ENCODE measurements at regions not wholly inside any gene's neighbourhood (a gene's known extent, or its start where the extent isn't known, plus 50 kb on each side); places are given as distances from the start of the nearest gene placed in this dataset.
"Not testable (repeated sequence)": the region's sequence is repeated elsewhere in the genome, so short reads cannot be mapped to it uniquely, and the experiment has no call there.

- no peak for DNase-seq (ENCODE audit: low read depth)
Measured at GRCh38 chr12:83541446-83541845, 854.7 kb downstream of the TMTC2 start.

- DNase-seq (ENCODE audit: low read depth), result no peak
Measured at GRCh38 chr12:83538361-83538965, 851.8 kb downstream of the TMTC2 start.

- no peak for DNase-seq (ENCODE audit: low read depth)
Measured at GRCh38 chr12:83537428-83538053, 850.8 kb downstream of the TMTC2 start.

- DNase-seq (ENCODE audit: low read depth), result no peak
Measured at GRCh38 chr12:83536496-83536895, 849.8 kb downstream of the TMTC2 start.

- DNase-seq (ENCODE audit: low read depth), result no peak
Measured at GRCh38 chr12:83528571-83528970, 841.9 kb downstream of the TMTC2 start.

- DNase-seq (ENCODE audit: low read depth), result no peak
Measured at GRCh38 chr12:83527810-83528209, 841.1 kb downstream of the TMTC2 start.

- DNase-seq (ENCODE audit: low read depth), result no peak
Measured at GRCh38 chr12:83515306-83516026, 828.8 kb downstream of the TMTC2 start.

- DNase-seq (ENCODE audit: low read depth), result no peak
Measured at GRCh38 chr12:83514372-83514771, 827.7 kb downstream of the TMTC2 start.

- no peak for DNase-seq (ENCODE audit: low read depth)
Measured at GRCh38 chr12:83506841-83507240, 820.1 kb downstream of the TMTC2 start.

GRCh38 chr12:83505586-83505985 lies 818.9 kb downstream of the TMTC2 start:
- no peak for DNase-seq (ENCODE audit: low read depth)

GRCh38 chr12:83499894-83500293 lies 813.2 kb downstream of the TMTC2 start:
- DNase-seq (ENCODE audit: low read depth), result not testable (repeated sequence)

- no peak for DNase-seq (ENCODE audit: low read depth)
Measured at GRCh38 chr12:83477696-83478095, 791.0 kb downstream of the TMTC2 start.

GRCh38 chr12:83476695-83477690 lies 790.3 kb downstream of the TMTC2 start:
- DNase-seq (ENCODE audit: low read depth), result no peak

- DNase-seq (ENCODE audit: low read depth), result no peak
Measured at GRCh38 chr12:83476006-83476405, 789.3 kb downstream of the TMTC2 start.

GRCh38 chr12:83474369-83474768 lies 787.7 kb downstream of the TMTC2 start:
- DNase-seq (ENCODE audit: low read depth), result no peak

GRCh38 chr12:83473408-83474095 lies 786.8 kb downstream of the TMTC2 start:
- DNase-seq (ENCODE audit: low read depth), result no peak

- DNase-seq (ENCODE audit: low read depth), result no peak
Measured at GRCh38 chr12:83472772-83473171, 786.1 kb downstream of the TMTC2 start.

GRCh38 chr12:83472350-83472749 lies 785.6 kb downstream of the TMTC2 start:
- DNase-seq (ENCODE audit: low read depth), result no peak

- DNase-seq (ENCODE audit: low read depth), result no peak
Measured at GRCh38 chr12:83471341-83471740, 784.6 kb downstream of the TMTC2 start.

GRCh38 chr12:83470749-83471148 lies 784.0 kb downstream of the TMTC2 start:
- no peak for DNase-seq (ENCODE audit: low read depth)

Measured in activated T-cell treated with anti-CD3 and anti-CD28 coated beads for 48 hours (primary cell).